ENCODE measurements at regions not wholly inside any gene's neighbourhood (a gene's known extent, or its start where the extent isn't known, plus 50 kb on each side); places are given as distances from the start of the nearest gene placed in this dataset.

- TF ChIP-seq EZH2 (IDR thresholded peaks at IDR 0.05; ENCODE audit: borderline replicate concordance, insufficient read depth, low read depth, low read length, poor library complexity, severe bottlenecking) (no peak), CTCF (IDR thresholded peaks at IDR 0.05) (no peak)
These were observed 224.4 kb upstream of the GALNTL6 start for GRCh38 chr4:171588764-171589163.
